ENCODE measurements at regions not wholly inside any gene's neighbourhood (a gene's known extent, or its start where the extent isn't known, plus 50 kb on each side); places are given as distances from the start of the nearest gene placed in this dataset.

DNA sequence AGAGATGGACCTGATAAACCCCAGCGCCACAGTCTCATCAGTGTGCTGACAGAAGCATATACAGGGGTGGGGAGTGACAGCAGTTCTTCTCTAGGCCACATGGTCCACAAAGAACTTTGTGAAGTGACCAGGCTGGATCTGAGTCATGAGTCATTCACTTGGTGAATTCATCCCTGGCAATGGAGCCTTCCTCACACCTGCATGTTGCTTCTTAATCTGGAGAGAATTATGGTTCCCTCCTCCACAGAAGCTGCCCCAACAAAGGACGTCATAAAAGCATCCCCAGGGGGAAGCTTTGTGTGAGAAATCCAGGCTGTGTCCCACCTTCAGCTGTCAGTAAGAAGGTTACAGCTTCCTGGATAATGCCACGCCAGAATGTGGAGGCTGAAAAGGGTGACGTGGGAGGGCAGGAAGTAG, 215.6 kb upstream of the MAF start:
- TF ChIP-seq CTCF (IDR thresholded peaks at IDR 0.05) (no peak), EP300 (IDR thresholded peaks at IDR 0.05) (no peak), POLR2A (IDR thresholded peaks at IDR 0.05) (no peak)
- no peak overlapping the region for H3K4me3 ChIP-seq
- no peaks in the 10 kb centered on the region for H3K36me3 ChIP-seq
- no peak for DNase-seq (ENCODE audit: low spot score in 2 of 2)
- H3K4me1 ChIP-seq, result no peaks in the 10 kb centered on the region
- no peaks in the 10 kb centered on the region for H3K9me3 ChIP-seq
- WGBS, 2 donors, result 73 to 74% methylated on average over 4 of the region's 4 CpGs
- no peaks in the 10 kb centered on the region for H3K27me3 ChIP-seq
- H3K27ac ChIP-seq, result no peak overlapping the region

DNA sequence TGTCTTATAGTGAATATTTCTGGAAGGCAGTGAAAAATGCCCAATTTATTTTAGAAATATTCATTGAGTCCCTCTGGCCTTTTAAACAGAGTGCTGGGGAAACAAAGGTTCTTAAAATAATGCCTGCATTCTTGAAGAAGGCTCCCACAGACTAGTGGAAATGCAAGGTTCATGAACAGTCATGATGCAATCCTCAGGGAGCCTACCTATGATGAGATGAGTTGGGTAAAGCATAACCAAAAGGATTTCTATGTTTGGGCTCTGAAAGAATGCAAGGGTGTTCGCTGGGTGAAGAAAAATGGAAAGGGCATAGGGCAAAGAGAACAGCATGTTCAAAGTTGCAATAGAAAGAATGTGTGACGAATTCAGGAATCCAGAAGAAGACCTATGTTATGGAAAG, 214.5 kb upstream of the MAF start:
- no peaks in the 10 kb centered on the region for H3K9me3 ChIP-seq
- TF ChIP-seq POLR2A (IDR thresholded peaks at IDR 0.05), result no peak
- no peak for TF ChIP-seq EP300 (IDR thresholded peaks at IDR 0.05)
- TF ChIP-seq CTCF (IDR thresholded peaks at IDR 0.05), result no peak
- no peaks in the 10 kb centered on the region for H3K4me1 ChIP-seq
- no peak overlapping the region for H3K4me3 ChIP-seq
- WGBS, 2 donors, result 59 to 80% methylated on average over 2 of the region's 2 CpGs
- H3K27me3 ChIP-seq, result no peaks in the 10 kb centered on the region
- no peak overlapping the region for H3K27ac ChIP-seq
- no peaks in the 10 kb centered on the region for H3K36me3 ChIP-seq
- no peak for DNase-seq (ENCODE audit: low spot score in 2 of 2)

DNA sequence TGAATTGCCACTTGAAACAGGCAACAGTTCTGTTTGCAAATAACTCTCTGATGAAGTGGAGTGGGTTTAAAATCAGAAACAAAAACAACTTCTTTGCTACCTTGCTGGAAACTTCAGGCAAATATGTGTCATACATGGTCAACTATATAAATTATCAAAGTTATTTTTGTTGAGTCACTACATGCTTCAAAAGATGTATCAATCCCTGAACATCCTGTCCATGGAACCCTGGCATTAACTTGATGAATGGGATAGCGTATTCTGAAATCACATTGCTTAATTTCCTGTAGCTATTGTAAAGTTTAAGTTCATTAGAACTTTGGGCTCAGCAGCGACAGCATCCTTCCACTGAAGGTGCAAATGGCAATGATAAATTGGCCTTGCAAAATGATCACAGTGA, 213.6 kb upstream of the MAF start:
- no peaks in the 10 kb centered on the region for H3K9me3 ChIP-seq
- no peaks in the 10 kb centered on the region for H3K27me3 ChIP-seq
- H3K4me3 ChIP-seq, result no peak overlapping the region
- WGBS, 2 donors, result 90 to 95% methylated on average over 2 of the region's 2 CpGs
- H3K27ac ChIP-seq, result no peak overlapping the region
- TF ChIP-seq EP300 (IDR thresholded peaks at IDR 0.05) (no peak), POLR2A (IDR thresholded peaks at IDR 0.05) (no peak), CTCF (IDR thresholded peaks at IDR 0.05) (no peak)
- H3K36me3 ChIP-seq, result no peaks in the 10 kb centered on the region
- no peaks in the 10 kb centered on the region for H3K4me1 ChIP-seq
- DNase-seq (ENCODE audit: low spot score in 2 of 2), result no peak

DNA sequence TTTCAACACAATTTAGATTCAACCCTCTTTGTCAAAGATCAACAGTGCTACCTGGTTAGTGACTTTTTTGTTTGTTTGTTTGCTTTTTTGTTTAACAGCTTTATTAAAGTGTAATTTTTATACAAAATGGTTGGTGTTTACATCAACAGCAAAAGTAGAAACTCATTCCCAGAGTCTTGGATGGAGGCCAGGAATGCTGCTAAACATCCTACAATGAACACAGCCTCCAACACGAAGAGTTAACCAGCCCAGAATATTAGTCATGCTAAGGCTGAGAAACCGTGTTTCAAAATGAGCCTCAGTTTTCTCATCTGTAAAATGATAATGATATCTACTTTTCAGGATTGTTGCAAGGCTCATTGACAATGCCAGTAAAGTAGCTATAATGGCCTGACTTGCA, 211.0 kb upstream of the MAF start:
- H3K27me3 ChIP-seq, result no peaks in the 10 kb centered on the region
- H3K4me3 ChIP-seq, result no peak overlapping the region
- no peaks in the 10 kb centered on the region for H3K9me3 ChIP-seq
- WGBS, 2 donors, result 25 to 30% methylated on average over 2 of the region's 2 CpGs
- DNase-seq (ENCODE audit: low spot score in 2 of 2), result no peak
- no peaks in the 10 kb centered on the region for H3K4me1 ChIP-seq
- no peak for TF ChIP-seq CTCF (IDR thresholded peaks at IDR 0.05)
- no peak for TF ChIP-seq POLR2A (IDR thresholded peaks at IDR 0.05)
- no peak for TF ChIP-seq EP300 (IDR thresholded peaks at IDR 0.05)
- H3K27ac ChIP-seq, result no peak overlapping the region
- H3K36me3 ChIP-seq, result no peaks in the 10 kb centered on the region

DNA sequence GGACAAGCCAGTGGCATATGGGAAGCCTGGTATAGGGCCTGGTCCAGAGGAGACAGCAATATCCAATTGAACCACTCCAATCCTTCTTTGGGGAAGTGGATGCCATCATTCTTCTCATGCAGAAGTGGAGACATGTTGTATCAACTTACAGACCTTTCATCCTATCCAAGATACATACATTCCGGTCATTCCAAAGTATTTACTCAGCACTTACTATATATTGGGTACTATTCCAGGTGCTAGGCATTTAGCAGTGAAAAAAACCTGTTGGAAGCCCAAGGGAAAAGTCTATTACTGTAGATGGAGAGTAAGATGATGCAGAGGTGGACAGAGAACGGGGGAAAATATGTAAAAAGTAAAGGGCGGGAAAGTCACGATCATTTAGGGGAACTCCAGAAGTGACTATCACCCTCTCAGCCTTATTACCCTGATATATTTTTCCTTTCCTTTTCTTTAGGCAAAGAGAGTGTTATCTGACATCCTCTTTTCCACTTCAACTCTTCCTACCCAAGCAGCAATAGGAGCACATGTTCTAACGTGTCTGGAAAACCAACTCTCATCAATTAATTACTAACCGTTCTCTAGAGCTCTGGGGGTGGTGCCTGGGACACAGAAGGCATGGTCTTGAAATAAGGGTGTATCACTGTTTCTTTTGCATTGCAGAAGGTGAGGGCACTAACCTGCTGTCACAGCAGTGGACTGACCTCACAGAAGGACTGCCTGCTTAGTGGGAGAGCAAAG, 210.1 kb upstream of the MAF start:
- 73 to 77% methylated on average over 6 of the region's 6 CpGs for WGBS, 2 donors
- Histone ChIP-seq H3K27ac (no peak overlapping the region), H3K27me3 (no peaks in the 10 kb centered on the region), H3K4me1 (no peaks in the 10 kb centered on the region), H3K36me3 (no peaks in the 10 kb centered on the region), H3K9me3 (no peaks in the 10 kb centered on the region), H3K4me3 (no peak overlapping the region)
- no peak for TF ChIP-seq EP300 (IDR thresholded peaks at IDR 0.05)
- TF ChIP-seq CTCF (IDR thresholded peaks at IDR 0.05), result no peak
- no peak for TF ChIP-seq POLR2A (IDR thresholded peaks at IDR 0.05)
- DNase-seq (ENCODE audit: low spot score in 2 of 2), result no peak
